ENCODE measurements at regions not wholly inside any gene's neighbourhood (a gene's known extent, or its start where the extent isn't known, plus 50 kb on each side); places are given as distances from the start of the nearest gene placed in this dataset.
"Not testable (repeated sequence)": the region's sequence is repeated elsewhere in the genome, so short reads cannot be mapped to it uniquely, and the experiment has no call there.

DNA sequence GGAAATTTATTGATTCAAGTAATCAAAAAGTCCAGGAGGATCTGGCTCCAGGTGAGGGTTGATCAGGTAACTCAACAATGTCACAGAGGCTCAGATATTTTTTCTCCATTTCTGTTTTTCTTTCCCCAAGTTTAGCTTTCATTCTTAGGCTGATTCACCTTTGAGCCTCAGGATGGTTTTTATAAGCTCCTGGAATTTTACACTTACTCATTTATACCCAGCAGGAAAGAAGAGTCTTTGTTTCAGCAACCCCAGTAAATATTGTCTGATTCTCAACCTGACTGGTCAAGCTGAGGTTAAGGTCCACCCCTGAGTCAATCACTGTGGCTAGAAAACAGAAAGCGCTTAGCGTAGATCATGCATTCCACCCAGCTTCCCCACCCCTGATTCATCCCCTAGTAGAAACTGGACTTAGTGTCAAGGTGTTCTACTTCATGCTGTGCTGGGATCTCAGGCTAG is 500.6 kb downstream of the KIF4B start:
- DNase-seq (ENCODE audit: low read depth): no peak

DNA sequence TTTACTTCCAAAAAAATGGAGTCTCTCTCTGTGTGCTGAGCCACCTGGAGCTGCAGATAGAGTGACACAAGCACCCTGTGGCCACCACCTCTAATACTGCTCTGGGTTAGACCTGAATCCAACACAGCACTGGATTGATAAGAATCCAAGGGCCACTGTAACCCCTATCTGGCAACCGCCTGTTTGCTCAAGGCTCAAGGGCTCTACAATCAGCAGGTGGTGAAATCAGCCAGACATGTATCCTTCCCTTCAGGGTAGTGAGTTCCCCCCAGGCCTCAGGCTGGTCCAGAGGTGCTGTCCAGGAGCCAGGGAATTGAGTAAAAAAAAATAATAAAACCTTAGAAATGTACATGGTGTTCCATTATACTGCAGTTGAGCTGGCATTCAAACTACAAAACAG is 509.0 kb downstream of the KIF4B start:
- DNase-seq (ENCODE audit: low read depth): no peak

DNA sequence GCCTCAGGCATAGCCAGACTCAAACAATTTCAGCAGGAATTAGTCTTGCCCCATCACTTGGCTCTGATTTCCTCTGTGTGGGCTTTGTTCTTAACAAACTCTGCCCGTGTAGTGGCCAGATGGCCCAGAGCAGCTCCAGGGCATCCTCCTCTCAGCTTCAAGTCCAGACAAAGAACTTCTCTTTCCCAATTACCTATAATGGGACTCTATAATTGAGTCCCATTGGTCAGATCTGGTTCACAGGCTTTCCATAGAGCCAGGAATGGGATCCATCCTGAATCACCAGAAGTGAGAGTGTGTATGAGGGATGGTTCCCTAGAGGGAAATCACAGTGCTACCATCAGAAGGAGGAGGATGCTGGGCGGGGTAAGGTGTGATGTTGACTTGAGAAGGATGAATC is 515.8 kb downstream of the KIF4B start:
- no peak for DNase-seq (ENCODE audit: low read depth)

DNA sequence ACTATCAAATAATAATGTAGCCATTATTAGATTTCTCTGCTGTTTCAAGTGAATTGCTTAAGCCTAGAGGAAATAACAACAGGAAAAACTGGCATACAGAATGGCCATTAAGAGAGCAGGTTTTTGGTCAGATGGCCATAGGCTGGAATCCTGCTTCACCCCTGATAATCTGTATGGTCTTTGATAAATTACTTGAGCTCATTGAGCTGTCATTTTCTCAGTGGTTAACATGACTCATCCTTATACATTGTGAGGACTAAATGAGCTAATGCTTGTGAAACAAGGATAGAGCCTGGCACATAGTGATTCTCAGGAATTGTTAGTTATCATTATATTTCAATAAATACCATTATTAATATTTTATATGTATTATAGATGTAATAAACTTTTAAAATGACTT is 516.5 kb downstream of the KIF4B start:
- no peak for DNase-seq (ENCODE audit: low read depth)

DNA sequence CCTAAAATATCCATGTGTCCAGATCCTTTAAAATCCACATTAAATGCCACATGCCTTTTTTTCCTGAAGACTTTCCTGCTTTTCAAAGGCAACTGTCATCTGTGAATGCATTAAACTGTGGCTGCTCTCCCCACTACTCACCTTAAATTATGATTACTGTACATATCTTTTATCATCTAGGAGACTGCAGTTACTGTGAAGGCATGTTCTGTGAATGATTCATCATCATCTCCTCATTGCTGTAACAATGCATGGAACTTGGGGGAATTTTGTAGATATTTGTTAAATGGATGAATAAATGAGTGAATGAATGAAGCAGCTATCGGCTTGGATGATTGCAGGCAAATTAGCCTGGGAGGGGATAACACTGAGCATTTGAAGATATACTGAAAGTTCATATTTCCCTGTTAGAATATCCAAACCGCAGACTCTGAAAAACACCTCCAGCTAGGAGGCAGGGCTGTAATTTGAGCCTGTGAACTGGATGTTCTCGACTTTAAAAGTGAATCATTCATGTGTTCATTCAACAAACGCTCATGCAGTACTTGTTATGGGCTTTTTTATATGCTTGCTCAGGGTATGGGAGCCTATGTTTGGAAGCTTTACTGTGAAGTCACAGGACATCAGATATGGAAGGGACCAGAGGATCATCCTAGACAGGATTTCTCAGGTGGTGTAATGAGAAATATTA is 519.2 kb downstream of the KIF4B start:
- DNase-seq (ENCODE audit: low read depth): no peak

DNA sequence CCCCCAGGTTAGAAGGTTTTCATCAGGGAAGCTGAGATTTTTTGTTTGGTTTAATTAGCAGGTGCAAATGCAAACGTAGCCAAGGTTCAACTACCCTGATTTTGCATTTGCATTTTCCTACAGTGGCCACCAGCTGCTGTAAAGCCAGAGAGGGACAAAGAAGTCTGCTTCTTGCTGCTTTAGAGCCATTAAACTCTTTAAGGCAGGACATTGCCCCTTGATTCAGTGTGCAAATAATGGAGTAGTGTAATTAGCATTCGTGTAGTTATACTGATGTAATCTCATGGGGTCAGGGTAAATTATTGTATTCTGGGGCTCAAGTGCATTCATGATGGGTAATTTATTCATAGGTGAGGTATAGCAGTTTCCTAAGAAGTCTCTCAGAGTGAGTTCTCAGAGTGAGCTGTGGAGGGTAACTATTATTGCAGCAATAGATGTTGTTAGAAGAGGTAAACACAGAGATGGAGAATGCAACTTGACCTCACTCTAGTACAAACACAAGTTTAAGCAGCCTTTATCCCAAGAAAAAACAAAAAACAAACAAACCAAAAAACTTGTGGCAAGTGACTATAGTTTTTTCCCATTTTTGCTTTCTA is 526.5 kb downstream of the KIF4B start:
- DNase-seq (ENCODE audit: low read depth): no peak

DNA sequence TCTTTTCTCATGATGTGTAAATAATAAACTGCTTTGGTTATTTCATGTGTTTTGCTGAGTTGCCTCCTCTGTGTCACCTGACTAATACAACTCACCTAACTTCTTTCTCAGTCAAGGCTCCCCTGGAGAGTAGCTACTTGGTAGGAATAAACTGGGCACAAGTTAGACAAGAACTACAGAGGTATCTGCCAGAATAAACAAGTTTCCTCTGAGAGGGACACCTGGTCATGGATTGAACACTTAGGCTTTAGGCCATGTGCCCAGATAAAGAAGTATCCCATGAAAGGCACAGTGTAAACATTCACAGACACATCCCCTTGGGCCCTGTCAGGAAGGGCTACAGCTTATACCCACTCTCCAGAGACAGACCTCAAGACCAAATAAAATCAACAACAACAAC is 532.5 kb downstream of the KIF4B start:
- no peak for DNase-seq (ENCODE audit: low read depth)

DNA sequence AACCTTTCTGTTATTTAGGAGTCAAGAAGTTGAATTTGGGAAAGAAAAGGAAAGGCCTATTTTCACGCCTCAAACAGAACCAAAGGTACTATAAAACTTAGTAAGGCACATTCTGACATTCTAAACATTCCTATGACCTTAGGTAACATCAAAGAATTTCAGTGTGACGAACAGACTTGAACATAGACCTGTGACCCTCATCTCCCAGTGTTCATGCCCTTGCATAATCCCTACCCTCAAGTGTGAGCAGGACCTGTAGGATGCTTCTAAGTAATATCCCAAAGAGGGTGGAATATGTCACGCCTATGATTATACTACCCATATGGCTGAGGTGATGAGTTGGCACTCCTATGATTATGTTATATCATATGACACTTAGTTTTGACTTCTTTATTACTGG is 540.9 kb downstream of the KIF4B start:
- no peak for DNase-seq (ENCODE audit: low read depth)

DNA sequence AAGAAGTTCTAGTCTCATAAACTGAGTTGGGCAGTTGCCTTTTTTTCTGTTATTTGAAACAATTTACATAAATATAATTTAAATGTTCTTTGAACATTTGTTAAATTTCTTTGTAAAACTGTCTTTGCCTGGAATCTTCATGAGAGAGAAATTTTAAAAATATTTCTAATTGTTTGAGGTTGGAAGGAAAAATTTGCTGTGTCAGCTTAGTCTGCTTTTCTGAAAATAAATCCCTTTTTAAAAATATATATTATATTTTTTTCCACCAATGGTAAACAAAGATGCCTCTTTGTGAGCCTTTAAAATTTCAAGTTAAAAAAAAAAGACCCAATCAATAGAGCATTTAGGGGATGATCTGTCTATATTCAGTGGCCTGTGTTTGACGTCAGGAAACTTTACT is 542.7 kb downstream of the KIF4B start:
- no peak for DNase-seq (ENCODE audit: low read depth)

DNA sequence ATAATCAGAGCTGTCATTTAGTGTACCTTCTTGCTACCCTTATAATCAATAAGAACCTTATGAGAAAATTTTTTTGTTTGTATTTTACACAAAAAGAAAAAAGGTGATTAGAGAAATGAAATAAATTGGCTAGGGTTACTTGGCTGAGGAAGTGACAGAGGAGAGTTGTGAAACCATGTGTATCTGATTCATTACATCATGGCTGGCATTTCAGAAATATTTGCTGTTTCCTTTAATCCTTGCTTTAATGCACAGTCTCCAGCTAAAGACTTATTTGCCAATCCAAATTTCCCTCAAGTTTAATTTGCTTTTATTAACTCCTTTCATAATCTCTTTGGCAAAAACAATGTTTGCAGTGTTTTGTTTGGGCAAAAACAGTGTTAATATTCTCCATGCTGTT is 543.1 kb downstream of the KIF4B start:
- no peak for DNase-seq (ENCODE audit: low read depth)

DNA sequence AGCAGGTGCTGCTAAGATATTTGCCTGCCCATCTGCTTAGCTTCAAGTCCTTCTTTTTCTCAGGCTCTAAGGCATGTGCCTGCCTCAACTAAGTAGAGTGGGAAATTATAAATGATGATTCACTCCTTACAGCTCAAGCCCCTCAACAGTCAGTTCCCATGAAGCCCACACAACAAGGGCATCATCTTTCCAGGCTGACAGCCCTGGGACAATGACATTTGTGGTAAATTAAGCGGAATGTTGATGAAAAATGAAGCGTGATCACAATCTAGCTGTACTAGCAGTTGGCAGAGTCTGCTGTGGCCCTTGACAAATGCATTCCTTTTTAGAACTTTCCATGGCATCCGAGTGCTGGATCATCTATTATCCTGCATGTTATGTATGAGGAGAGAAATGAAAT is 548.6 kb downstream of the KIF4B start:
- no peak for DNase-seq (ENCODE audit: low read depth)

DNA sequence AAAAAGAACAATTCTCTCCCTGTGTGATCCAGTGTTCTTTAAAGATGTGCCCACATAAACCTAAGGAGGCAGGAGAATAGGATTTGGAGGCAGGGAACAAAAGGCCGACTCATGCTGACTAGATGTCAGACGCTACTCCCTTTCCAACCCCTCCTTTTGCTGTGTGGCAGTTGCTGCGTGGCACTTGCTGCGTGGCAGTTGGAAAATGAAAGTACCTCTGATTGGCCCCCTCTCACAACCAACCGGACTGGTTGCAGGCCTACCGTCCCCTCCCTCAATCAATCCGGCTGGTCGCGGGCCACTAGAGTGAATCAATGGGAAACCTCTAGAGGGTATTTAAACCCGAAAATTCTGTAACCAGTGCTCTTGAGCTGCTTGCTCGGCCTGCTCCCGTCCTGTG is 551.0 kb downstream of the KIF4B start:
- no peak for DNase-seq (ENCODE audit: low read depth)

DNA sequence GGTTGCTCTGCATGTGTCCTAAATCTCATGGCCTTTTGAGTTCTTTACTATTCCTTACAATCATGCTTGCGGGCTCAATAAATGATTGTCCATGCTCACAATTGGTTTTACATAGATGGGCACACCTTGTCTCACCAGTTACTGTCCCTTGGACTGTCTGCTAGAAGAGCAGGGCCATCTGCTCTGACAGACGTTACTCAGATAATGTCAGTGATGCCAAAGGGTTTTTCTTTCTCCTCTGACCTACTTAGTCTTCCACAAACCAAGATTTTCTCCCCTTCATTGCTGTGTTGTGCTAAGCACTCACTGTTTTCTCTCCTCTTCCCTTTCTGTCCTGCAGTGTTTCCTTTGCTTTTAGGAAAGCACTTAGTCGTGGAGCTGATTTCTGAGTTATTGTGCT is 562.3 kb downstream of the KIF4B start:
- no peak for DNase-seq (ENCODE audit: low read depth)

DNA sequence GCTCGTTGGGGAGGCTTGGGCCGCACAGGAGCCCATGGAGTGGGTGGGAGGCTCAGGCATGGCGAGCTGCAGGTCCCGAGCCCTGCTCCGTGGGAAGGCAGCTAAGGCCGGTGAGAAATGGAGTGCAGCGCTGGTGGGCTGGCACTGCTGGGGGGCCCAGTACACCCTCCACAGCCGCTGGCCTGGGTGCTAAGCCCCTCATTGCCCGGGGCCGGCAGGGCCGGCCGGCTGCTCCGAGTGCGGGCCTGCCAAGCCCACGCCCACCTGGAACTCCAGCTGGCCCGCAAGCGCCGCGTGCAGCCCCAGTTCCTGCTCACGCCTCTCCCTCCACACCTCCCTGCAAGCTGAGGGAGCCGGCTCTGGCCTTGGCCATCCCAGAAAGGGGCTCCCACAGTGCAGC is 573.3 kb downstream of the KIF4B start:
- not testable (repeated sequence) for DNase-seq (ENCODE audit: low read depth)

DNA sequence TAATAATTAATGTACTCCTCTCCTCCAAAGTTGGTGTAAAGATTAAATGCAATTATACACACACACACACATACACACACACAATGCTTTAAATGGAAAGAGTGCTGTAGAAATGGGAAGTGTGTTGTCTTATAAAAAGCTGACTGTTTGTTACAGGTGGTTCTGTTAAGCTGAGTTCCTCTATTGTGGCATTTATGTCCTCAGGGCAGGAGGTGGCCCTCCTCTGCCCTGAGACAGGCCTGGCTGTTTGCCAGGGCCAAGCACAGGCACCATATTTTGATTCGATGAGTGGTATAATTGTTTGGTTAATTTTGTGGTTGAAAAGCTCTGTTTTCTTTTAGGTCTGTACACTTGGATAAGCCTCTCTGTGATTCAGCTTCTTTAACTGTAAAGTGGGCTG is 573.9 kb downstream of the KIF4B start:
- DNase-seq (ENCODE audit: low read depth): no peak

DNA sequence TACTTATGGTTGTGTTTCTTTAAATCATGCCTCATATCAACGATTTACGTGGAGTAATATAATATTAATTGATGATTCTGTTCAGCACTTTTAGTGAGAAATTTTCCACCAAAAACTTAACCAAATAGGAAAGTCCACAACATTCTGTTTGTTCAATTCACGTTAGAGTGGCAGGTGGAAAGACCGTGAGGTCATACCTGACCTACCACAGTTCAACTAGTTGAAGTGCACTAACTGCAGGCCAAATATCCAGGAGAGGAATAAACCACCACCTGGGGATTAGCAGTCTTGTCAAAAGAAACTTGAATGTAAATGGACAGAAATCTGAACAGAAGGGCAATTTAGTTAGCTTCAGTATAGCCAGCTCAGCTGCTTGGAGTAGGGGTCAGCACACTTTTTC is 577.7 kb downstream of the KIF4B start:
- DNase-seq (ENCODE audit: low read depth): no peak

DNA sequence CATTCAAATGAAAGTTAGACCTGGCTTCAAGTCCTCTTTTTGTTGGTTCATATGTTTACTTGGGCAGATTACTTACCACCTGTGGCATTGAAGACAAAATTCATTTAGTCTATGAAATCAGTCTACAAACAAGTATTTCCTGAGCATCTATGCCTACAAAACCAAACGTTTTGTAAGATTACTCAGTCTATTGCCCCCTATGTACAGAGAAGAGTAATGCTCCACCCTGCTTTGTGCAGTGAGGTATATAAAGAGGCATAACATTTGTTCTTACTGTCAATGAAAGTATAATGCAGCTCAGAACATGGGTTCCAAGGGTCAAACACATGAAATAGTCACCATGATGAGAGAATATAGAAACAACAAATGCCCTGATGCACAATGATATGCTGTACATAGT is 580.7 kb downstream of the KIF4B start:
- no peak for DNase-seq (ENCODE audit: low read depth)

DNA sequence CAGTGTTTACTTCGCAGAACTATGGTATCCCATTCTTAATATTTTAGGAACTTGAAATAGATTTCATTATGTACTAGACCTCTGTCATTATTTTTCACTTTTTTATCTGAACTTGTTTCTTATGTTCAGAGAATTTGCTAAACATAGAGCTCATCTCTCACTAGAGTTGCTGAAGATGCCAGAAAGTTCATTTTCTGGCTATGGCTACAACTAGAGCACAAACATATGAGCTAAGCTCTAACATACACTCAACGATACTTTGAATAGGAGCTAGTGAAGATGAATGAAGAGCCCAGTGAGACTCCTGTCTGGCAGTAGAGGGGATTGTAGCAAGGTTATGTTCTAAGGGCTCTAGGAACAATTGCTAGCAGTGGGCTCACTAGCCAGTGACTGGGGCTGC is 582.2 kb downstream of the KIF4B start:
- DNase-seq (ENCODE audit: low read depth): no peak

DNA sequence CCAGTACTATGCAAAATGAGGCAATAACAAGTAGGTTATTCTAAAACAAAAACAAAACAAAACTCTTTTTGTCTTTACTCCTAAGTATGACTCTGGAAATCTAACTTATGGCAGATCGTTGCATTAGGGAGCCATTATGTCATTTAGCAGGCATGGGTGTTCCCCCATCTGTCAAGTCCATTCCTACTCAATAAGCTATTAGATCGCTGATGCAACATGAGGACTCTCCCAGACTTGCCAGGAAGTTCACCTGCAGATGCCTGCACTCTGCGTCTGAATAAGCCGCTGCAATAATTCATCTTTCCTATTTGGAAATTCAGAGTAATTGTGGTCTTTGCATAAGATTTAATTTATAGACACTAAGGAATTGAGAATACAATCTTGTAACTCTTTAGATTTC is 585.0 kb downstream of the KIF4B start:
- DNase-seq (ENCODE audit: low read depth): no peak

DNA sequence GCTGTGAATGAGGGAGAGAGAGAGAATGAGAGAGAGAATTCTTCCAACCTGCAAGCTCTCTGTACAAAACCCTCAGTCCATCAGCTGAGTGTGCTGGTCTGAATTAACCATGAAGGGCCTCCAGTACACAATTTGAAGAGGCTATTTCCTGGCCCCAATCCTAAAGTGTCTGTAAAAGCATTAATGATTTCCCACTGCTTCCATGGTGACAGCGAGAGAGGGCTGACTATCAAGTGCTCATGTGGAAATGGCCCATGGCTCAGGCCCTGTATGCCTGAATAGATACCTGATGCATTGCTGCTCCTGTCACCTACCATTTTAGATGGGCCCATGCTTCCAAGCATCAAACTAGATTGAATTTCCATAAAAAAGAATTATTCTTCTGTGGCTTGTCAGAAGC is 592.4 kb downstream of the KIF4B start:
- no peak for DNase-seq (ENCODE audit: low read depth)

DNA sequence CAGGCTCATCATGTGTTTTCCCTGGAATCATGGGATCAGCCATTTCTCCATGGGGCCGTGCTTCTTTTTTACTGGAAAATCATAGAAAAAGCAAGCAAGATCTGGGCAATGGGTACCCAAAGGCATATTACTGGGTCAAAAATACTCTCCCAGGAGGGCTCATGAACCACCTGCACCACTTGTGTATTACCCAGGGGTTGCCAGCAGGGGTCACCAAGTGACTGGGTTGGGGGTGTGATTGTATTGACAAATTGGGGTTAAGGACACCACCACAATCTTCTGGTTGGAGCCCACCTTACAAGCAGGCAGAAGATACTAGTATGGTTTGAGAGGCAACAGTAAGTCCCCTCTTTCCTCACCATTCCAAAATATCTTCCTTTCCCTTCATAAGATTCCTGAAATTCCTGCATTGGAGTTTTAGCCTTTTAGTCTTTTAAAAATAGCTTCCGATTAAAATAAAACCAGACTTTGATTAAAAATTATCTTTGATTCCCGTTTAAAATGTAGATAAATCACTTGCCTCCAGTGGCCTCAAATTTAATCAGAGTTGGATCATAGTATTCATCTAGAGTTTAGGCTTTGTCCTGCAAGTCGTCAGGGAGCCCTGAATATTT is 603.3 kb downstream of the KIF4B start:
- DNase-seq (ENCODE audit: low read depth): no peak

DNA sequence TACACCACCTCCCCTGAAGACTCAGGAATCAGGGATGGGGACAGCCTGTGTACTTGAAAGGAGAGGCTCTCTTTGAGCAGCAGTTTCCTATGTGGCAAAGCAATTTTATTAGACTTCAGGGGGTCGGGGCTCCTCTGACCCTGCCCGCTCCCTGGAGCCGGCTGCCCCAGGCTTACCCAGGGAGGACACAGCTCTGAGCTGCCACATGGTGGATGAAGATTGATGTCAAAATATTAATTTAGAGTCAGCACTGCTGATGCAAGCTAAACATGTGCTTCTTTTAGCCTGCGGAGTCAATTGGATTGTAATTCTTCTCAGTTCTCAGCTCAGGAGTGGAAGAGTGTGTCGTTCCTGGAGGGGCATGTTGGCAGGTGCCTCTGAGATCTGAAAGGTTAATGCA is 606.1 kb downstream of the KIF4B start:
- DNase-seq (ENCODE audit: low read depth): no peak

DNA sequence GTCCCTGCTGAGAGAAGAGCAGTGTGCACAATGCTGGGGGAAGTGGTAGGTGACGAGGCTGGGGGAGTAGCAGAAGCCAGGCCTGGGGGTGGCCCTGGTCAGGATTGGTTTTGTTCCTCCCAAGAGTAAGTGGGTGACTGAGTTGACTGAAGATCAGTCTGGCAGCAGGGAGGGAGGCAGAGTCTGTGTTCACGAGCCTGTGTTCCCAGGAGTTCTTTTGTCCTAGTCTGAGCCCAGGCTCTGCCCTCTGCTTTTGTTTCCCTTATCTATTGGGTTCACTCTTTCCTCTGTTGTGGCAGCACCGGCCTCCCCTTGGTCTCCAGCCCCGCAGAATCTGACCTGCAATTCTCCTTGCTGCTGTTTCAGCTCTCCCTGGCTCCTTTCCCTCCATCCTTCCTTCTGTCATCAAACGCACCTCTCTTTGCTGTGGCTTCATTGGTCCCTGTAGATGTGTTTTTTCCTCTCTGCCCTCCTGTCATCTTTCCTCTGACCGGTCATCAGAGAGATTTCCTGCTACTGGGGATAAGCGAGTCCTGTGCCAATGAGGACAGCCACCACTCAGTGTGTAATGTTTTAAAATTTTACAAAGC is 607.4 kb downstream of the KIF4B start:
- no peak for DNase-seq (ENCODE audit: low read depth)

Measured in non-pigmented ciliary epithelial cell (primary cell).